Central memory CD8-positive, alpha-beta T cell (primary cell): ENCODE measurements at regions not wholly inside any gene's neighbourhood (a gene's known extent, or its start where the extent isn't known, plus 50 kb on each side); places are given as distances from the start of the nearest gene placed in this dataset.

Experiments
- ATAC-seq: fragments of 150-1000 bp; cut with Tn5 transposase; replicated peaks from 2 replicates; pipeline ENCODE4 v1.10.0; 2022; ENCODE audit warnings: mild to moderate bottlenecking, moderate FRiP score, moderate number of reproducible peaks; ENCODE audit not compliant: poor library complexity, severe bottlenecking; ENCODE audit errors: extremely low read depth
- DNase-seq, 2 donors: peaks; one replicate each; pipeline ENCODE4 v3.0.0; 2021; ENCODE audit warnings: low spot score in 2 of 2
- H3K27ac Mint-ChIP-seq: one replicate; pipeline ENCODE4 v1.8.0; 2022; ENCODE audit warnings: low read depth, mild to moderate bottlenecking, moderate library complexity, mixed read lengths
- H3K27me3 Mint-ChIP-seq: one replicate; pipeline ENCODE4 v1.8.0; 2022; ENCODE audit warnings: mixed read lengths
- H3K36me3 Mint-ChIP-seq: one replicate; pipeline ENCODE4 v1.8.0; 2022; ENCODE audit warnings: mild to moderate bottlenecking, moderate library complexity, mixed read lengths; ENCODE audit not compliant: insufficient read depth
- H3K4me1 Mint-ChIP-seq: one replicate; pipeline ENCODE4 v1.8.0; 2022; ENCODE audit warnings: mixed read lengths
- H3K4me3 Mint-ChIP-seq: one replicate; pipeline ENCODE4 v1.8.0; 2022; ENCODE audit warnings: mild to moderate bottlenecking, moderate library complexity, mixed read lengths
- H3K9me3 Mint-ChIP-seq: one replicate; pipeline ENCODE4 v1.8.0; 2022; ENCODE audit warnings: mixed read lengths

GRCh38 chr14:105836160-105836559, 309.8 kb downstream of the TMEM121 start:
- Mint-ChIP-seq H3K27me3 (peaks cover 16% of the 10 kb centered on the region), H3K9me3 (no peaks in the 10 kb centered on the region), H3K36me3 (no peaks in the 10 kb centered on the region), H3K27ac (no peak overlapping the region), H3K4me1 (no peaks in the 10 kb centered on the region), H3K4me3 (no peak overlapping the region)
- ATAC-seq = no peak
- DNase-seq = no peak

- ATAC-seq (no peak), DNase-seq (no peak)
- Mint-ChIP-seq H3K4me3 (no peak overlapping the region), H3K27ac (no peak overlapping the region), H3K27me3 (peaks cover 10% of the 10 kb centered on the region), H3K9me3 (no peaks in the 10 kb centered on the region), H3K36me3 (no peaks in the 10 kb centered on the region), H3K4me1 (no peaks in the 10 kb centered on the region)
These were observed 310.3 kb downstream of the TMEM121 start for GRCh38 chr14:105836730-105837129.

GRCh38 chr14:105837349-105838063, 311.1 kb downstream of the TMEM121 start:
- H3K27ac Mint-ChIP-seq = no peak overlapping the region
- DNase-seq (no peak), ATAC-seq (no peak)
- no peaks in the 10 kb centered on the region for H3K36me3 Mint-ChIP-seq
- H3K27me3 Mint-ChIP-seq = peaks cover 9% of the 10 kb centered on the region
- no peaks in the 10 kb centered on the region for H3K4me1 Mint-ChIP-seq
- no peaks in the 10 kb centered on the region for H3K9me3 Mint-ChIP-seq
- no peak overlapping the region for H3K4me3 Mint-ChIP-seq

GRCh38 chr14:105838107-105838506, 311.7 kb downstream of the TMEM121 start:
- Mint-ChIP-seq H3K4me3 (no peak overlapping the region), H3K27me3 (peaks cover 9% of the 10 kb centered on the region), H3K36me3 (no peaks in the 10 kb centered on the region), H3K9me3 (no peaks in the 10 kb centered on the region), H3K27ac (no peak overlapping the region), H3K4me1 (no peaks in the 10 kb centered on the region)
- DNase-seq (no peak), ATAC-seq (no peak)

- Mint-ChIP-seq H3K36me3 (no peaks in the 10 kb centered on the region), H3K27ac (no peak overlapping the region), H3K4me1 (no peaks in the 10 kb centered on the region), H3K4me3 (no peak overlapping the region), H3K27me3 (peaks cover 9% of the 10 kb centered on the region), H3K9me3 (no peaks in the 10 kb centered on the region)
- ATAC-seq (no peak), DNase-seq (no peak)
These were observed 312.4 kb downstream of the TMEM121 start for GRCh38 chr14:105838591-105839424.

GRCh38 chr14:105839425-105840265, 313.3 kb downstream of the TMEM121 start:
- Mint-ChIP-seq H3K27me3 (peaks cover 16% of the 10 kb centered on the region), H3K36me3 (no peaks in the 10 kb centered on the region), H3K9me3 (no peaks in the 10 kb centered on the region), H3K27ac (no peak overlapping the region), H3K4me1 (no peaks in the 10 kb centered on the region), H3K4me3 (no peak overlapping the region)
- DNase-seq = no peak
- no peak for ATAC-seq

- ATAC-seq (no peak), DNase-seq (peak in 1 of 2 donors; percentile 10)
- Mint-ChIP-seq H3K4me1 (no peaks in the 10 kb centered on the region), H3K27ac (no peak overlapping the region), H3K9me3 (no peaks in the 10 kb centered on the region), H3K4me3 (no peak overlapping the region), H3K36me3 (no peaks in the 10 kb centered on the region), H3K27me3 (peaks cover 20% of the 10 kb centered on the region)
These were observed 314.1 kb downstream of the TMEM121 start for GRCh38 chr14:105840266-105841021.

- Mint-ChIP-seq H3K27me3 (peaks cover 20% of the 10 kb centered on the region), H3K9me3 (no peaks in the 10 kb centered on the region), H3K27ac (no peak overlapping the region), H3K4me1 (no peaks in the 10 kb centered on the region), H3K4me3 (no peak overlapping the region), H3K36me3 (no peaks in the 10 kb centered on the region)
- DNase-seq = no peak
- ATAC-seq = no peak
These were observed 314.9 kb downstream of the TMEM121 start for GRCh38 chr14:105841022-105842009.

- Mint-ChIP-seq H3K27me3 (peaks cover 20% of the 10 kb centered on the region), H3K4me3 (no peak overlapping the region), H3K4me1 (no peaks in the 10 kb centered on the region), H3K36me3 (no peaks in the 10 kb centered on the region), H3K9me3 (no peaks in the 10 kb centered on the region), H3K27ac (no peak overlapping the region)
- no peak for DNase-seq
- no peak for ATAC-seq
These were observed 315.7 kb downstream of the TMEM121 start for GRCh38 chr14:105842105-105842504.

- H3K9me3 Mint-ChIP-seq = no peaks in the 10 kb centered on the region
- no peak for DNase-seq
- peaks cover 11% of the 10 kb centered on the region for H3K27me3 Mint-ChIP-seq
- no peaks in the 10 kb centered on the region for H3K36me3 Mint-ChIP-seq
- H3K4me3 Mint-ChIP-seq = no peak overlapping the region
- no peak overlapping the region for H3K27ac Mint-ChIP-seq
- H3K4me1 Mint-ChIP-seq = no peaks in the 10 kb centered on the region
- ATAC-seq = no peak
These were observed 317.2 kb downstream of the TMEM121 start for GRCh38 chr14:105843444-105844046.

GRCh38 chr14:105844047-105844630, 317.8 kb downstream of the TMEM121 start:
- ATAC-seq = no peak
- DNase-seq = no peak
- Mint-ChIP-seq H3K27ac (no peak overlapping the region), H3K4me3 (no peak overlapping the region), H3K36me3 (no peaks in the 10 kb centered on the region), H3K4me1 (no peaks in the 10 kb centered on the region), H3K27me3 (peaks cover 11% of the 10 kb centered on the region), H3K9me3 (no peaks in the 10 kb centered on the region)
